ENCODE measurements at regions not wholly inside any gene's neighbourhood (a gene's known extent, or its start where the extent isn't known, plus 50 kb on each side); places are given as distances from the start of the nearest gene placed in this dataset.

DNA sequence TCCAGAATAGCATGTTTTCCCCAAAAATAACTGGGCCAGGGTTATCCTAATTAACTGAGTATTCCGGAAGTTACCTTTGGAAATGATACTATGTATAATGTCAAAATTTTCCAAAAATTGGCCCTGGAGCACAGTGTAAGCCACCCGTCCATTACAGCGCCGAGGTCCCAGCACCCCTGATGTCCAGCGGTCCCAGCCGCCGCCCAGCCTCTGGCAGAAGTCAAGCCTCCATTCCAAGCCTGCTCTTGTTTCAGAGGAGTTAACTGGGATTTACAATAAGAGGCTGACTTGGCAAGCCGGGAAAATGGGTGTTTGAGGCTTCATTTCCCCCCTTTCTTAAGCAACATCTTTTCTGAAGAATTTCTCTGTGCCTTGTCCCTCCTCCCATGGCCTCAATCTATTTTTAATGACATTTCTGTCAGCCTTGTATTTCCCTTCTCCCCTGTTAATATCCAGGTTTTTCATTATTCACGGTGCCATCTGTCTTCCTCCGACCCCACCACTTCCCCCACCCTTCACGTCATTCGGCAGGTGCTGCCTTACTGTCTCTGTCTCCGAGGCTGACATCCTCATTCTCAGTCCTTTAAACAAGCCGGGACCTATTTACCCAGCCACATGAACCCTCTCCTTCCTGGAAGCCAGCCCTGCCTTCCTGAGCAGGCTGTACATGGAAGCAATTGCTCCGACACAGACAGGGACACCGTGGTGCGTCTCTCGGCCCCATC, 490.9 kb downstream of the NPHP4 start:
- Histone ChIP-seq H3K27ac (ENCODE audit: insufficient read depth, low read depth, low read length, poor library complexity, severe bottlenecking) (no peak overlapping the region), H3K4me3 (ENCODE audit: insufficient read depth, low read depth, low read length) (no peak overlapping the region), H3K36me3 (ENCODE audit: control insufficient read depth, insufficient read depth, low read length) (no peaks in the 10 kb centered on the region), H3K9me3 (ENCODE audit: control insufficient read depth, low read length) (no peaks in the 10 kb centered on the region), H3K4me1 (ENCODE audit: control insufficient read depth, insufficient read depth, low read length) (no peaks in the 10 kb centered on the region), H3K27me3 (ENCODE audit: control insufficient read depth, insufficient read depth, low read length, poor library complexity, severe bottlenecking) (no peaks in the 10 kb centered on the region)
- WGBS, 2 experiments: 92 to 95% methylated on average over 18 of the region's 18 CpGs

DNA sequence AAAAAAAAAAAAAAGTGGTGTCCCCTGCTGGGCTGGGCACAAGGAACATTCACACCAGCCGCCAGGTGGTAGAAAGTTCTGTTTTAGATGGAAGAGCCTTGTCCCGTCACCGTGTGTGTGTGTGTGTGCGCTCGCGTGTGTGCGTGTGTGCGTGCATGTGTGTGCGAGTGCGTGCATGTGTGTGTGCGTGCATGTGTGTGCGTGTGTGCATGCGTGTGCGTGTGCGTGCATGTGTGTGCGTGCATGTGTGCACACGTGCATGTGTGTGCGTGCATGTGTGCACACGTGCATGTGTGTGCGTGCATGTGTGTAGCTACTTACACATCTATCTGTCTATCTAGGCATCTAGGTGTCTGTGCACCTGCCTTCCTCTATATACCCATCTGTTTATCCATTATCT, 491.7 kb downstream of the NPHP4 start:
- no peak overlapping the region for H3K27ac ChIP-seq (ENCODE audit: insufficient read depth, low read depth, low read length, poor library complexity, severe bottlenecking)
- H3K4me3 ChIP-seq (ENCODE audit: insufficient read depth, low read depth, low read length): no peak overlapping the region
- no peaks in the 10 kb centered on the region for H3K36me3 ChIP-seq (ENCODE audit: control insufficient read depth, insufficient read depth, low read length)
- no peaks in the 10 kb centered on the region for H3K27me3 ChIP-seq (ENCODE audit: control insufficient read depth, insufficient read depth, low read length, poor library complexity, severe bottlenecking)
- H3K9me3 ChIP-seq (ENCODE audit: control insufficient read depth, low read length): no peaks in the 10 kb centered on the region
- WGBS, 2 experiments: 93 to 94% methylated on average over 20 of the region's 20 CpGs
- no peaks in the 10 kb centered on the region for H3K4me1 ChIP-seq (ENCODE audit: control insufficient read depth, insufficient read depth, low read length)

DNA sequence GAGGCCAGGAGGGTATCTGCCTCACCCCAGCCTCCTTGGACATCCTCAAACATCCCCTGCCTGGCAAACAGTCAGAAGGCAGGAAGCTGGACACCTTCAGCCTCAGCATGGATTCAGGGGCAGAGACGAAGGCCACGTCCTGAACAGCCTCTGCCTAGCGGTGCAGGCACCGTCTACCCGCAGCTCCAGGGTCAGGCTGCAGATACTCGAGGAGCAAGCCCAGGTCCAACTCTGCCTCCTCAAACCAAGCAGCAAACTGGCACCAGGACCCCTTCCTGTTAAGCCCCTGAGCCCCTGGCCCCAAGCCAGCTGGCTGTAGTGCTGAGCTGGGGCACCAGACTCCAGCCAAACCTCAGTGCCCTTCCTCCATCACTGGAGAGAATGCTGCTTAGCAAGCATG, 494.7 kb downstream of the NPHP4 start:
- H3K9me3 ChIP-seq (ENCODE audit: control insufficient read depth, low read length): no peaks in the 10 kb centered on the region
- 89 to 90% methylated on average over 6 of the region's 6 CpGs for WGBS, 2 experiments
- H3K27me3 ChIP-seq (ENCODE audit: control insufficient read depth, insufficient read depth, low read length, poor library complexity, severe bottlenecking): no peaks in the 10 kb centered on the region
- H3K4me1 ChIP-seq (ENCODE audit: control insufficient read depth, insufficient read depth, low read length): peaks cover 8% of the 10 kb centered on the region
- H3K36me3 ChIP-seq (ENCODE audit: control insufficient read depth, insufficient read depth, low read length): no peaks in the 10 kb centered on the region
- no peak overlapping the region for H3K4me3 ChIP-seq (ENCODE audit: insufficient read depth, low read depth, low read length)
- H3K27ac ChIP-seq (ENCODE audit: insufficient read depth, low read depth, low read length, poor library complexity, severe bottlenecking): no peak overlapping the region

- Histone ChIP-seq H3K27ac (ENCODE audit: insufficient read depth, low read depth, low read length, poor library complexity, severe bottlenecking) (no peak overlapping the region), H3K9me3 (ENCODE audit: control insufficient read depth, low read length) (no peaks in the 10 kb centered on the region), H3K36me3 (ENCODE audit: control insufficient read depth, insufficient read depth, low read length) (no peaks in the 10 kb centered on the region), H3K4me1 (ENCODE audit: control insufficient read depth, insufficient read depth, low read length) (peaks cover 8% of the 10 kb centered on the region), H3K4me3 (ENCODE audit: insufficient read depth, low read depth, low read length) (no peak overlapping the region), H3K27me3 (ENCODE audit: control insufficient read depth, insufficient read depth, low read length, poor library complexity, severe bottlenecking) (no peaks in the 10 kb centered on the region)
- 92 to 95% methylated on average over 16 of the region's 16 CpGs for WGBS, 2 experiments
Measured at GRCh38 chr1:5495596-5496410, 496.4 kb downstream of the NPHP4 start.

GRCh38 chr1:5494518-5494917, 497.7 kb downstream of the NPHP4 start:
- Histone ChIP-seq H3K4me3 (ENCODE audit: insufficient read depth, low read depth, low read length) (no peak overlapping the region), H3K27me3 (ENCODE audit: control insufficient read depth, insufficient read depth, low read length, poor library complexity, severe bottlenecking) (no peaks in the 10 kb centered on the region), H3K36me3 (ENCODE audit: control insufficient read depth, insufficient read depth, low read length) (no peaks in the 10 kb centered on the region), H3K9me3 (ENCODE audit: control insufficient read depth, low read length) (no peaks in the 10 kb centered on the region), H3K27ac (ENCODE audit: insufficient read depth, low read depth, low read length, poor library complexity, severe bottlenecking) (no peak overlapping the region), H3K4me1 (ENCODE audit: control insufficient read depth, insufficient read depth, low read length) (peaks cover 8% of the 10 kb centered on the region)
- WGBS, 2 experiments: 91 to 93% methylated on average over 7 of the region's 7 CpGs

DNA sequence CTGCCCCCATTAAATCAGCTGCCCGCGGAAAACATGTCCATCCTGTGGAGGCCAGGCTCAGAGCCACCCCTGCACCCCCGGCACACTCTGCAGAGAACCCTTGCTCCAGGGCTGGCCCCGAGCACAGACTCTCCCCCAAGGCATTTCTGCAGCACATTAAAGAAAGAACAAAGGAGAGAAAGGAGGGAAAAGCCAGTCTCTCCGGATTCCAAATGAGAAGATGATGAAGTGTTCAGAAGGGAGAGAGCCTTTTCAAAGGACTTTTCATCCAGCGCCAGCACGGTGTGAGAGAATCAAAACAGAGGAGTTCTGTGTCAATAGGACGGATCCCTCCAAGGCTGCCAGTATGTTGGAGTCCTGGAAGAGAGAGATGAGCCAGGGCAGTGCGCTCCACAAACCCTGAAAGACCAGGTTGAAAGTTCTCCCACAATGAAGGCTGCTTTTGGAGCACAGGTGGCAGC, 498.3 kb downstream of the NPHP4 start:
- H3K27me3 ChIP-seq (ENCODE audit: control insufficient read depth, insufficient read depth, low read length, poor library complexity, severe bottlenecking): no peaks in the 10 kb centered on the region
- no peaks in the 10 kb centered on the region for H3K36me3 ChIP-seq (ENCODE audit: control insufficient read depth, insufficient read depth, low read length)
- H3K4me3 ChIP-seq (ENCODE audit: insufficient read depth, low read depth, low read length): no peak overlapping the region
- WGBS, 2 experiments: 81% methylated on average over 9 of the region's 9 CpGs
- no peaks in the 10 kb centered on the region for H3K9me3 ChIP-seq (ENCODE audit: control insufficient read depth, low read length)
- H3K27ac ChIP-seq (ENCODE audit: insufficient read depth, low read depth, low read length, poor library complexity, severe bottlenecking): no peak overlapping the region
- peaks cover 8% of the 10 kb centered on the region for H3K4me1 ChIP-seq (ENCODE audit: control insufficient read depth, insufficient read depth, low read length)

DNA sequence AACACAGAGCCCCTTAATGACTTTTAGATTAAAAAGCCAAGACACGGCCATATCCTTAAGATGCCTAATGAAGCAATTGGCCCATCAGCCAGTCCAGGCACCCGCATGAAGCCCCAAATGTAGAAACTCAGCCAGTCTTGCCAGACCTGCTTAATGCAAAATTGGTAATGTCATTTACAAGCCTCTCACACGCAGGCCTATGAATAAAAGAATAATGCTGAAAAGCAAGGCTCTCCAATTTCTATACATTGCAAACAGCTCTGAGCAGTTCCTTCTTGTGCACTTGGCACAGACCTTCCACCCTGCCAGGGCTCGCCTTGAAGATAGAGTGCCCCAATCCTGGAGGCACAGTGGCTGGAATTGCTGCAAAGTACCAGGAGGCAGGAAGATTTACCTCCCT, 498.9 kb downstream of the NPHP4 start:
- no peaks in the 10 kb centered on the region for H3K27me3 ChIP-seq (ENCODE audit: control insufficient read depth, insufficient read depth, low read length, poor library complexity, severe bottlenecking)
- no peak overlapping the region for H3K27ac ChIP-seq (ENCODE audit: insufficient read depth, low read depth, low read length, poor library complexity, severe bottlenecking)
- WGBS, 2 experiments: 92 to 93% methylated on average over 4 of the region's 4 CpGs
- no peaks in the 10 kb centered on the region for H3K9me3 ChIP-seq (ENCODE audit: control insufficient read depth, low read length)
- H3K4me3 ChIP-seq (ENCODE audit: insufficient read depth, low read depth, low read length): no peak overlapping the region
- H3K4me1 ChIP-seq (ENCODE audit: control insufficient read depth, insufficient read depth, low read length): peaks cover 8% of the 10 kb centered on the region
- H3K36me3 ChIP-seq (ENCODE audit: control insufficient read depth, insufficient read depth, low read length): no peaks in the 10 kb centered on the region

DNA sequence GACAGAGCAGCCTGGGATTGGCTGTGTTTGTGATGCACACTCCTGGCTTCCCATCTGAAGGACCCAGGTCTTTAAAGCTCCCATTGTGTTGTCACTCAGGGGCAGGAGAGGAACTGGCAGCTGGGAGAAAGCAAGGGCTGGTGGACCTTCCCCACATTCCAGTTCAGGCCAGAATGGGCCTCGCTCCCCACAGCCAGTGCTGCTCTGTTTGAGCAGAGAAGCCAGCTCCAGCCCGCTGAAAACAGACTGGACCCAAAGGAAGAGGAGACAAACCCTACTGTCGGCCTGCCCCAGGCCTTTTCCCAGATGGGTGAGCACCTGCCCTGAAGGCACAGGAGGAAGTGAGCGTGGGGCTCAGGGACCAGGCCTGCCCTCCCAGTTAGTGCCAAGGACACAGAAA, 499.4 kb downstream of the NPHP4 start:
- peaks cover 8% of the 10 kb centered on the region for H3K4me1 ChIP-seq (ENCODE audit: control insufficient read depth, insufficient read depth, low read length)
- H3K36me3 ChIP-seq (ENCODE audit: control insufficient read depth, insufficient read depth, low read length): no peaks in the 10 kb centered on the region
- H3K4me3 ChIP-seq (ENCODE audit: insufficient read depth, low read depth, low read length): no peak overlapping the region
- no peaks in the 10 kb centered on the region for H3K9me3 ChIP-seq (ENCODE audit: control insufficient read depth, low read length)
- H3K27ac ChIP-seq (ENCODE audit: insufficient read depth, low read depth, low read length, poor library complexity, severe bottlenecking): no peak overlapping the region
- 86 to 88% methylated on average over 4 of the region's 4 CpGs for WGBS, 2 experiments
- no peaks in the 10 kb centered on the region for H3K27me3 ChIP-seq (ENCODE audit: control insufficient read depth, insufficient read depth, low read length, poor library complexity, severe bottlenecking)

GRCh38 chr1:5491207-5491904, 500.9 kb downstream of the NPHP4 start:
- no peak overlapping the region for H3K27ac ChIP-seq (ENCODE audit: insufficient read depth, low read depth, low read length, poor library complexity, severe bottlenecking)
- no peaks in the 10 kb centered on the region for H3K9me3 ChIP-seq (ENCODE audit: control insufficient read depth, low read length)
- H3K4me3 ChIP-seq (ENCODE audit: insufficient read depth, low read depth, low read length): no peak overlapping the region
- no peaks in the 10 kb centered on the region for H3K36me3 ChIP-seq (ENCODE audit: control insufficient read depth, insufficient read depth, low read length)
- no peaks in the 10 kb centered on the region for H3K27me3 ChIP-seq (ENCODE audit: control insufficient read depth, insufficient read depth, low read length, poor library complexity, severe bottlenecking)
- 87 to 89% methylated on average over 9 of the region's 9 CpGs for WGBS, 2 experiments
- peaks cover 8% of the 10 kb centered on the region for H3K4me1 ChIP-seq (ENCODE audit: control insufficient read depth, insufficient read depth, low read length)

GRCh38 chr1:5490635-5491034, 501.6 kb downstream of the NPHP4 start:
- WGBS, 2 experiments: 93% methylated on average over 12 of the region's 12 CpGs

More at GRCh38 chr1:5490635-5491034, 501.6 kb downstream of the NPHP4 start:
- Histone ChIP-seq H3K36me3 (ENCODE audit: control insufficient read depth, insufficient read depth, low read length) (no peaks in the 10 kb centered on the region), H3K4me3 (ENCODE audit: insufficient read depth, low read depth, low read length) (no peak overlapping the region), H3K27me3 (ENCODE audit: control insufficient read depth, insufficient read depth, low read length, poor library complexity, severe bottlenecking) (no peaks in the 10 kb centered on the region), H3K4me1 (ENCODE audit: control insufficient read depth, insufficient read depth, low read length) (peaks cover 8% of the 10 kb centered on the region), H3K9me3 (ENCODE audit: control insufficient read depth, low read length) (no peaks in the 10 kb centered on the region), H3K27ac (ENCODE audit: insufficient read depth, low read depth, low read length, poor library complexity, severe bottlenecking) (no peak overlapping the region)

Measured in ectodermal cell (in vitro differentiated cells).